ENCODE measurements at regions not wholly inside any gene's neighbourhood (a gene's known extent, or its start where the extent isn't known, plus 50 kb on each side); places are given as distances from the start of the nearest gene placed in this dataset.

- TF ChIP-seq POLR2A (IDR thresholded peaks at IDR 0.05), result no peak
- TF ChIP-seq, protein P1, sequence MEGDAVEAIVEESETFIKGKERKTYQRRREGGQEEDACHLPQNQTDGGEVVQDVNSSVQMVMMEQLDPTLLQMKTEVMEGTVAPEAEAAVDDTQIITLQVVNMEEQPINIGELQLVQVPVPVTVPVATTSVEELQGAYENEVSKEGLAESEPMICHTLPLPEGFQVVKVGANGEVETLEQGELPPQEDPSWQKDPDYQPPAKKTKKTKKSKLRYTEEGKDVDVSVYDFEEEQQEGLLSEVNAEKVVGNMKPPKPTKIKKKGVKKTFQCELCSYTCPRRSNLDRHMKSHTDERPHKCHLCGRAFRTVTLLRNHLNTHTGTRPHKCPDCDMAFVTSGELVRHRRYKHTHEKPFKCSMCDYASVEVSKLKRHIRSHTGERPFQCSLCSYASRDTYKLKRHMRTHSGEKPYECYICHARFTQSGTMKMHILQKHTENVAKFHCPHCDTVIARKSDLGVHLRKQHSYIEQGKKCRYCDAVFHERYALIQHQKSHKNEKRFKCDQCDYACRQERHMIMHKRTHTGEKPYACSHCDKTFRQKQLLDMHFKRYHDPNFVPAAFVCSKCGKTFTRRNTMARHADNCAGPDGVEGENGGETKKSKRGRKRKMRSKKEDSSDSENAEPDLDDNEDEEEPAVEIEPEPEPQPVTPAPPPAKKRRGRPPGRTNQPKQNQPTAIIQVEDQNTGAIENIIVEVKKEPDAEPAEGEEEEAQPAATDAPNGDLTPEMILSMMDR (IDR thresholded peaks at IDR 0.05), result no peak
Measured at GRCh38 chr20:22182148-22182547, 402.2 kb downstream of the FOXA2 start.
